Natural killer cell (primary cell): ENCODE measurements at regions not wholly inside any gene's neighbourhood (a gene's known extent, or its start where the extent isn't known, plus 50 kb on each side); places are given as distances from the start of the nearest gene placed in this dataset.

Source experiments
- ATAC-seq, 3 donors: fragments of 150-1000 bp in 2 of 3; fragments of 200-7000 bp in 1 of 3; cut with Tn5 transposase; 1 replicate in 1 of 3; 2 replicates in 2 of 3; pipeline ENCODE4 v1.10.0; 2021; ENCODE audit warnings: mild to moderate bottlenecking in 2 of 3, moderate library complexity in 2 of 3
- DNase-seq, 2 donors: peaks; one replicate each; pipeline versions ENCODE4 v3.0.0 to v3.0.0-alpha.2; 2013 to 2021; ENCODE audit warnings: mixed read lengths in 1 of 2
- H3K27ac ChIP-seq: one replicate; pipeline ENCODE4 v1.5.1; 2013; ENCODE audit warnings: mild to moderate bottlenecking, low read length
- H3K27me3 ChIP-seq: one replicate; pipeline ENCODE4 v1.6.1; 2013; ENCODE audit warnings: low read length; ENCODE audit not compliant: control insufficient read depth, insufficient read depth
- H3K36me3 ChIP-seq: one replicate; pipeline ENCODE4 v1.6.1; 2013; ENCODE audit warnings: low read length; ENCODE audit not compliant: control insufficient read depth, insufficient read depth
- H3K4me1 ChIP-seq: one replicate; pipeline ENCODE4 v1.6.1; 2013; ENCODE audit warnings: low read length; ENCODE audit not compliant: control insufficient read depth, insufficient read depth
- H3K4me3 ChIP-seq: one replicate; pipeline ENCODE4 v1.5.1; 2013; ENCODE audit warnings: low read length
- H3K9me3 ChIP-seq: one replicate; pipeline ENCODE4 v1.6.1; 2013; ENCODE audit warnings: low read length; ENCODE audit not compliant: control insufficient read depth, insufficient read depth
- H3K27ac Mint-ChIP-seq, 2 donors: one replicate each; pipeline ENCODE4 v1.8.0; 2022; ENCODE audit warnings: mild to moderate bottlenecking in 2 of 2, mixed read lengths in 2 of 2, moderate library complexity in 1 of 2
- H3K27me3 Mint-ChIP-seq, 2 donors: one replicate each; pipeline ENCODE4 v1.8.0; 2022; ENCODE audit warnings: low read depth in 2 of 2, mixed read lengths in 2 of 2
- H3K36me3 Mint-ChIP-seq: one replicate; pipeline ENCODE4 v1.8.0; 2022; ENCODE audit warnings: mixed read lengths
- H3K4me1 Mint-ChIP-seq, 2 donors: one replicate each; pipeline ENCODE4 v1.8.0; 2022; ENCODE audit warnings: mixed read lengths in 2 of 2
- H3K4me3 Mint-ChIP-seq: one replicate; pipeline ENCODE4 v1.8.0; 2022; ENCODE audit warnings: mild to moderate bottlenecking, moderate library complexity, mixed read lengths
- H3K9me3 Mint-ChIP-seq, 2 donors: one replicate each; pipeline ENCODE4 v1.8.0; 2022; ENCODE audit warnings: mixed read lengths in 2 of 2
- CTCF ChIP-seq: fragments of 200-600 bp; IDR thresholded peaks from one replicate; pipeline ENCODE4 v1.8.0; 2022; ENCODE audit warnings: antibody characterized with exemption
- WGBS: methylation state at CpG from one replicate; pipeline ENCODE4 v1.1.7; 2013; ENCODE audit warnings: missing lambda C conversion rate; ENCODE audit not compliant: insufficient coverage; 5-methylcytosine and 5-hydroxymethylcytosine counted together
- intact Hi-C: fragments of 100-400 bp; cut with micrococcal nuclease; formaldehyde crosslinking; loops from one replicate; pipeline ENCODE4 v1.14.2; 2022

DNA sequence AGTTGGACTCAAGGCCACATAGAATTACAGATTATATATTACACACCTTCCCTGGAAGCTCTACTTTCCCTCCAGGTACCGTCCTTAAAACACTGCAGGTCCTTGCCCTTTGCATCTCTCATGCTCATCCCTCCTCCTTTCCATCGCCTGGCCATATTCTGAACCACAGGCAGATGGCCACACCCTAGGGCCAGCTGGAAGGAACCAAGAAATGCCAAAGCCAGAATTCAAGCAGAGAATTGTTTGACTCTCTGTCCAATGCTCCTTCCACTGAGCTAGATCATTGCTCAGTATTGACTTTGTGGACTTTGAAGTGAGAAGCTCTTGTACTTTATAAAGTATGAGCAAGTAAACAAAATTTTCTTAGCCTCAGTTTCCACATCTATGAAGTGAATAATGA lies 170.3 kb upstream of the SLC24A5 start:
- intact Hi-C loops: no loop called here
- no peaks in the 10 kb centered on the region for H3K4me1 ChIP-seq
- H3K4me3 Mint-ChIP-seq: no peak overlapping the region
- peaks cover 2% of the 10 kb centered on the region in 2 donors for H3K9me3 Mint-ChIP-seq
- no peak for TF ChIP-seq CTCF
- no peaks in the 10 kb centered on the region for H3K36me3 Mint-ChIP-seq
- H3K27ac ChIP-seq: no peak overlapping the region
- H3K36me3 ChIP-seq: no peaks in the 10 kb centered on the region
- H3K9me3 ChIP-seq: no peaks in the 10 kb centered on the region
- 88% methylated on average over 2 of the region's 2 CpGs for WGBS
- H3K27ac Mint-ChIP-seq: no peak overlapping the region
- H3K27me3 Mint-ChIP-seq: peaks cover 0 to 12% of the 10 kb centered on the region in 2 donors
- DNase-seq (no peak), ATAC-seq (no peak)
- no peaks in the 10 kb centered on the region for H3K27me3 ChIP-seq
- H3K4me1 Mint-ChIP-seq: no peaks in the 10 kb centered on the region
- no peak overlapping the region for H3K4me3 ChIP-seq

DNA sequence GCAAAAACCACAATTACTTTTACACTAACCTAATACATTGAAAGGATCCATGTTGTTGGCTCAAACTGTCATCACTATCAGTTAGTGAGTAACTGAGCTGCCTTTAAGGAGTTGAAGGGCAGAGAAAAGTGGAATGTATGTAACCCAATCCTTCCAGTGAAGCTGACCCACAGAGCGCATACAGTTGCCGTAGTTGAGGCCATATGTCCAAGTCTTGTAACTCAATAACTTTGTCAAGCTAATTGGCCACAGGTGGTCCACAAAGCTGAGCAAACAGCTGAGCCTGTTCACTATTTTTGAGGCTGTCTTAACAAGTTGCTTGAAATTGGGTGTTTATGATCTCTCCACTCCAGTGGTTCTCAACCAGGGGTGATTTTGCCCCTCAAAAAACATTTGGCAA lies 169.0 kb upstream of the SLC24A5 start:
- Histone ChIP-seq H3K27me3 (no peaks in the 10 kb centered on the region), H3K4me3 (no peak overlapping the region), H3K4me1 (no peaks in the 10 kb centered on the region), H3K27ac (no peak overlapping the region), H3K36me3 (no peaks in the 10 kb centered on the region), H3K9me3 (no peaks in the 10 kb centered on the region)
- 98% methylated on average over 2 of the region's 2 CpGs for WGBS
- no peak for DNase-seq
- no peak overlapping the region for H3K4me3 Mint-ChIP-seq
- H3K27me3 Mint-ChIP-seq: peaks cover 0 to 10% of the 10 kb centered on the region in 2 donors
- H3K4me1 Mint-ChIP-seq: no peaks in the 10 kb centered on the region
- intact Hi-C loops: no loop called here
- no peak for ATAC-seq
- no peak overlapping the region for H3K27ac Mint-ChIP-seq
- TF ChIP-seq CTCF: no peak
- H3K9me3 Mint-ChIP-seq: peaks cover 4% of the 10 kb centered on the region in 2 donors
- H3K36me3 Mint-ChIP-seq: no peaks in the 10 kb centered on the region

DNA sequence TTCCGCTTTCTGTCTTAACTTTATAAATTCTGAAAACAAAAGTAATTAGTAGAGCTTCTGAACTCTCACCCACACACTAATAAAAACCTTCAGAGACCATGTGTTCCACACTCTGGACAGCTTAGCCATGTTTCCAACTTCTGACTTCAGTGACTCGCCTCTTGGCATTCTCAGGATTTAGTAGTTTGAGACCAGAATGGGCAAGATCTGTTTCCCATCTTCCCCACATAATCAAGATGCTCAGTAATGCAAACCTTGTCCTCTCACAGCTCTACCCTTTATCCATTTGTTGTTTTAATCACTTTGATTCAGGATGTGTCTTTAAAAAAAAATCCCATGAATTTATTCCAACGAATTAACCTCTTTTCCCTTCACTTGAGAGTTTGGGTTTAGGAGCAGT lies 166.6 kb upstream of the SLC24A5 start:
- H3K27ac ChIP-seq: no peak overlapping the region
- DNase-seq (no peak), ATAC-seq (no peak)
- no peaks in the 10 kb centered on the region for H3K4me1 ChIP-seq
- no peaks in the 10 kb centered on the region for H3K36me3 ChIP-seq
- no peaks in the 10 kb centered on the region for H3K27me3 ChIP-seq
- no peaks in the 10 kb centered on the region for H3K4me1 Mint-ChIP-seq
- no peak overlapping the region for H3K27ac Mint-ChIP-seq
- intact Hi-C loops: no loop called here
- H3K27me3 Mint-ChIP-seq: peaks cover 0 to 6% of the 10 kb centered on the region in 2 donors
- no peak overlapping the region for H3K4me3 ChIP-seq
- no peaks in the 10 kb centered on the region for H3K9me3 ChIP-seq
- H3K36me3 Mint-ChIP-seq: no peaks in the 10 kb centered on the region
- peaks cover 2 to 4% of the 10 kb centered on the region in 2 donors for H3K9me3 Mint-ChIP-seq
- 90% methylated on average over 1 of the region's 3 CpGs for WGBS
- no peak overlapping the region for H3K4me3 Mint-ChIP-seq
- no peak for TF ChIP-seq CTCF

- H3K4me1 Mint-ChIP-seq: no peaks in the 10 kb centered on the region
- 82% methylated on average over 3 of the region's 4 CpGs for WGBS
- ATAC-seq: no peak
Observed at GRCh38 chr15:47955021-47955420, 165.8 kb upstream of the SLC24A5 start.

More at GRCh38 chr15:47955021-47955420, 165.8 kb upstream of the SLC24A5 start:
- Histone ChIP-seq H3K9me3 (no peaks in the 10 kb centered on the region), H3K4me1 (no peaks in the 10 kb centered on the region), H3K27ac (no peak overlapping the region), H3K36me3 (no peaks in the 10 kb centered on the region), H3K27me3 (no peaks in the 10 kb centered on the region), H3K4me3 (no peak overlapping the region)
- H3K9me3 Mint-ChIP-seq: peaks cover 2 to 4% of the 10 kb centered on the region in 2 donors
- H3K36me3 Mint-ChIP-seq: no peaks in the 10 kb centered on the region
- intact Hi-C loops: no loop called here
- H3K4me3 Mint-ChIP-seq: no peak overlapping the region
- H3K27me3 Mint-ChIP-seq: peaks cover 0 to 6% of the 10 kb centered on the region in 2 donors
- TF ChIP-seq CTCF: no peak
- no peak overlapping the region for H3K27ac Mint-ChIP-seq
- no peak for DNase-seq
